GM21737 (cell line): ENCODE measurements at regions not wholly inside any gene's neighbourhood (a gene's known extent, or its start where the extent isn't known, plus 50 kb on each side); places are given as distances from the start of the nearest gene placed in this dataset.

Experiments used
- ATAC-seq: cut with Tn5 transposase; IDR thresholded peaks from one replicate; pipeline ENCODE4 v1.9.1; 2021; ENCODE audit warnings: mild to moderate bottlenecking, moderate library complexity; ENCODE audit not compliant: unreplicated experiment

GRCh38 chr7:12779947-12780346 is 92.5 kb downstream of the ARL4A start:
- ATAC-seq = no peak

GRCh38 chr7:12783421-12784095 is 96.1 kb downstream of the ARL4A start:
- no peak for ATAC-seq

- no peak for ATAC-seq
Measured at GRCh38 chr7:12785473-12785872, 98.0 kb downstream of the ARL4A start.

- no peak for ATAC-seq
Measured at GRCh38 chr7:12786494-12786893, 99.1 kb downstream of the ARL4A start.

- no peak for ATAC-seq
Measured at GRCh38 chr7:12788171-12788570, 100.7 kb downstream of the ARL4A start.

- no peak for ATAC-seq
Measured at GRCh38 chr7:12788591-12788990, 101.2 kb downstream of the ARL4A start.

GRCh38 chr7:12794722-12795302 is 107.4 kb downstream of the ARL4A start:
- ATAC-seq = no peak

GRCh38 chr7:12796397-12797127 is 109.1 kb downstream of the ARL4A start:
- no peak for ATAC-seq

- no peak for ATAC-seq
Measured at GRCh38 chr7:12800486-12800885, 113.1 kb downstream of the ARL4A start.

GRCh38 chr7:12801107-12801506 is 113.7 kb downstream of the ARL4A start:
- no peak for ATAC-seq

GRCh38 chr7:12802070-12802469 is 114.6 kb downstream of the ARL4A start:
- ATAC-seq = no peak

GRCh38 chr7:12803542-12803941 is 116.1 kb downstream of the ARL4A start:
- no peak for ATAC-seq

GRCh38 chr7:12805518-12805928 is 118.1 kb downstream of the ARL4A start:
- no peak for ATAC-seq

GRCh38 chr7:12805957-12806356 is 118.5 kb downstream of the ARL4A start:
- ATAC-seq = no peak

- no peak for ATAC-seq
Measured at GRCh38 chr7:12809476-12809875, 122.0 kb downstream of the ARL4A start.

- ATAC-seq = no peak
Measured at GRCh38 chr7:12812111-12812510, 124.7 kb downstream of the ARL4A start.

- ATAC-seq = no peak
Measured at GRCh38 chr7:12814107-12814506, 126.7 kb downstream of the ARL4A start.

- no peak for ATAC-seq
Measured at GRCh38 chr7:12814828-12815227, 127.4 kb downstream of the ARL4A start.

GRCh38 chr7:12815426-12815825 is 128.0 kb downstream of the ARL4A start:
- ATAC-seq = no peak

- no peak for ATAC-seq
Measured at GRCh38 chr7:12815871-12816270, 128.4 kb downstream of the ARL4A start.

- no peak for ATAC-seq
Measured at GRCh38 chr7:12820777-12821176, 133.3 kb downstream of the ARL4A start.

GRCh38 chr7:12821746-12822145 is 134.3 kb downstream of the ARL4A start:
- no peak for ATAC-seq
